AG09309 (cell line): ENCODE measurements at regions not wholly inside any gene's neighbourhood (a gene's known extent, or its start where the extent isn't known, plus 50 kb on each side); places are given as distances from the start of the nearest gene placed in this dataset.

Experiments
- DNase-seq: peaks from one replicate; pipeline ENCODE4 v3.0.0-alpha.2; 2010; ENCODE audit warnings: low read depth
- H3K4me3 ChIP-seq: 2 replicates; pipeline ENCODE4 v1.5.1; 2011; ENCODE audit warnings: mild to moderate bottlenecking, low read depth, low read length, moderate library complexity; ENCODE audit not compliant: control insufficient read depth
- CTCF ChIP-seq: IDR thresholded peaks from 2 replicates; pipeline ENCODE4 v1.5.1; 2011; ENCODE audit warnings: mild to moderate bottlenecking, low read depth, low read length, inconsistent platforms; ENCODE audit not compliant: insufficient read depth, control insufficient read depth; ENCODE audit errors: missing control alignments

GRCh38 chr15:69686626-69687025, 234.0 kb downstream of the RPLP1 start:
- no peak for TF ChIP-seq CTCF
- DNase-seq, result no peak

GRCh38 chr15:69689133-69689532, 236.5 kb downstream of the RPLP1 start:
- no peak for DNase-seq
- no peak for TF ChIP-seq CTCF
- H3K4me3 ChIP-seq, result no peak overlapping the region

More at GRCh38 chr15:69686626-69687025, 234.0 kb downstream of the RPLP1 start:
- H3K4me3 ChIP-seq, result no peak overlapping the region

- H3K4me3 ChIP-seq, result no peak overlapping the region
- no peak for DNase-seq
- TF ChIP-seq CTCF, result no peak
Observed at GRCh38 chr15:69691307-69692015, 238.8 kb downstream of the RPLP1 start.

DNA sequence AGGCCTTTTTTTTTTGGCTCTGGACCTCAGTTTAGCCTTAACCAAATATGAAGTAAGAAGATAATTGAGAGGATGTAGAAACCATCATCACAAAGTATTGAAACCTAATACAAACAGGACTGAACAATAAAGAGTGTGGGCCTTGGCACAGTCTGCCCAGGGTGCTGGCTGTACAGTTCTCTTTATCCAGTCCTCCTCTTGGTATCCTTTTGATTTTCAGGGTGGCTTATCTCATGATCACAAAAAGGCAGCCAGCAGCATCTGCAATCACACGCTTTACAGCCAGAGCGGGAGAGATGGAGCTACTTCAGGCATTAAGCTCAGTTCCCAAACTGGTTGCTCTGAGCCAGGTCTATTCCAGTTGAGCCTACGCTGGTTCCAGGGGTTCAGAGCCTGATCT, 239.7 kb downstream of the RPLP1 start:
- no peak for TF ChIP-seq CTCF
- DNase-seq, result no peak
- no peak overlapping the region for H3K4me3 ChIP-seq

DNA sequence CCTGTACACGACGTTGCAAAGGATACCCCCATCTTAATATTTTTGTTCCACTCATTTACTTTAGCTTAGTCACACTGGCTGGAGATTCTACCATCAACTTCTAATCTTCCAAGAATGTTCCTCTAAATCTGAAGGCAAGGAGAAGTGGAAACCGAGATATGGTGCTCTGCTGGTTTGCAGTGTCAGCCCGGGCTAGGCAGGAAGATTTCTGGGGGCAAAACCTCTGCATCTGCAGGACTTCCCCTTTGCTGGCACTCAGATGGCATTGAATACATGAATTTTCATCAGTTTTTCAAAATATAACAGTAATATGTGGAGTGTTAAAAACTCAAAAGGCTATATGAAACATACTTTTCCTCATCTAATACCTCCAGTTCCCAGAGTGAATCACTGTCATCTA, 240.4 kb downstream of the RPLP1 start:
- no peak for TF ChIP-seq CTCF

GRCh38 chr15:69696946-69697345, 244.3 kb downstream of the RPLP1 start:
- no peak overlapping the region for H3K4me3 ChIP-seq
- no peak for DNase-seq
- no peak for TF ChIP-seq CTCF

More for the DNA sequence above, 240.4 kb downstream of the RPLP1 start:
- no peak for DNase-seq
- no peak overlapping the region for H3K4me3 ChIP-seq
